CD4-positive, alpha-beta T cell treated with Interleukin-17A for 4 hours (primary cell): ENCODE measurements at regions not wholly inside any gene's neighbourhood (a gene's known extent, or its start where the extent isn't known, plus 50 kb on each side); places are given as distances from the start of the nearest gene placed in this dataset.

Experiments used
- DNase-seq: peaks from one replicate; pipeline ENCODE4 v3.0.0-alpha.2; 2020; ENCODE audit warnings: mixed read lengths

GRCh38 chr6:139800837-139801236 lies 426.4 kb upstream of the CITED2 start:
- DNase-seq = no peak

GRCh38 chr6:139790527-139790926 lies 416.1 kb upstream of the CITED2 start:
- DNase-seq = no peak

- DNase-seq = no peak
Measured at GRCh38 chr6:139784222-139784769, 409.8 kb upstream of the CITED2 start.

GRCh38 chr6:139779988-139780774 lies 405.7 kb upstream of the CITED2 start:
- no peak for DNase-seq

GRCh38 chr6:139778688-139779087 lies 404.2 kb upstream of the CITED2 start:
- DNase-seq = no peak

- DNase-seq = no peak
Measured at GRCh38 chr6:139778106-139778505, 403.7 kb upstream of the CITED2 start.

GRCh38 chr6:139777202-139777970 lies 402.9 kb upstream of the CITED2 start:
- no peak for DNase-seq

- no peak for DNase-seq
Measured at GRCh38 chr6:139776041-139776440, 401.6 kb upstream of the CITED2 start.

- DNase-seq = no peak
Measured at GRCh38 chr6:139768196-139768595, 393.7 kb upstream of the CITED2 start.

GRCh38 chr6:139766796-139767195 lies 392.3 kb upstream of the CITED2 start:
- no peak for DNase-seq

- DNase-seq = no peak
Measured at GRCh38 chr6:139765825-139766285, 391.4 kb upstream of the CITED2 start.

- no peak for DNase-seq
Measured at GRCh38 chr6:139764498-139764986, 390.1 kb upstream of the CITED2 start.

GRCh38 chr6:139763468-139764210 lies 389.2 kb upstream of the CITED2 start:
- no peak for DNase-seq

- no peak for DNase-seq
Measured at GRCh38 chr6:139762587-139763031, 388.2 kb upstream of the CITED2 start.

GRCh38 chr6:139760128-139760527 lies 385.7 kb upstream of the CITED2 start:
- no peak for DNase-seq

- DNase-seq = no peak
Measured at GRCh38 chr6:139759086-139759485, 384.6 kb upstream of the CITED2 start.

- no peak for DNase-seq
Measured at GRCh38 chr6:139758209-139758611, 383.8 kb upstream of the CITED2 start.

- no peak for DNase-seq
Measured at GRCh38 chr6:139757784-139758183, 383.3 kb upstream of the CITED2 start.

GRCh38 chr6:139756381-139756780 lies 381.9 kb upstream of the CITED2 start:
- DNase-seq = no peak

- DNase-seq = no peak
Measured at GRCh38 chr6:139754898-139755775, 380.7 kb upstream of the CITED2 start.

- DNase-seq = no peak
Measured at GRCh38 chr6:139753198-139753861, 378.9 kb upstream of the CITED2 start.
